ENCODE measurements at regions not wholly inside any gene's neighbourhood (a gene's known extent, or its start where the extent isn't known, plus 50 kb on each side); places are given as distances from the start of the nearest gene placed in this dataset.
"Not testable (repeated sequence)": the region's sequence is repeated elsewhere in the genome, so short reads cannot be mapped to it uniquely, and the experiment has no call there.

DNA sequence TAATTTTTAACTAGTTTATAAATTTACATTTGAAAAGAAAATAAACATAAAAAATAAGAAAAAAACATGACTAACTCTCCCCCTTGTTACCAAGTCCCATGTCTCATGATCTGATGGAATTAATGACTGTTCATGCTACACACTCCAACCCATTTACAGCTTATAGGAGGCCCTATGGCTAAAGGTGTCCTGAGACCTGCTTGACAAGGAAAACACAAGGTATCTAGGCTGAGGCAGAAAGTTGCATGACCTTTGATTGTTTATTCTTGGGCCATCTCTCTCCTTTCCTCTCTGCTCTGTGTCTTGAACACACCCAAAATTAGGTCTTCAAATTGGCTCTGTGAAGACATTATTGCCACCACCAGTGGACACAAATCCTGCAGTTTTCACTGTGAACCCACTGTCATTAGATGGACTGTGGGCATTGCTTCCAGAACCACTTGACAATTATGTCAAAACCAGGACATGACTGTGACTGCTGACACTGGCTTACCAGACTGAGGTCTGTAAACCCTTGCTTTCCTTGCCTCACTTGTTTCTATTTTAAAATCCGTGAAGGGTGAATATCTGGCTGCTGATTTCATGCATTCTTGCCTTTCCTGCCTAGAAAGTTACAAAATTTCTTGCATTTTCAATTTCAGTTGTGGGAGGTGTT is 386.5 kb upstream of the SPRY2 start:
- no peak for DNase-seq (ENCODE audit: low read depth)

DNA sequence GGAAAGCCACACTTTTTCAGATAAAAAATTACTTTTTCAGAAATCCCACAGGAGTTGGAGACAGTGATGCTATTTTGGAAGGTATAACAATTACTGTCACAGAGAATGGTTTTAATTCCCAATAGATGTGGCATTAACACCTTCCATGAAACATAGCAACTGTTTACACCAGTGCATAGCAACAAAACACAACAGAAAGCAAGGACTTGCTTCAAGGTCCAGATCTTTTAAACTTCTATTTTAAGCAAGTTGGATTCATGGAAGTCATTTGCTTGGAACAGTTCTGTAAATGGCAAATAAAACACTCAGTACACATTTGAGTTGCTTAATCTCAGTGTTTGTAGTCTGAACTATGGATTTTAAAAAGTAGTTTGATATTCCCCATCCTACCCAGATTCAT is 385.9 kb upstream of the SPRY2 start:
- DNase-seq (ENCODE audit: low read depth) = no peak

DNA sequence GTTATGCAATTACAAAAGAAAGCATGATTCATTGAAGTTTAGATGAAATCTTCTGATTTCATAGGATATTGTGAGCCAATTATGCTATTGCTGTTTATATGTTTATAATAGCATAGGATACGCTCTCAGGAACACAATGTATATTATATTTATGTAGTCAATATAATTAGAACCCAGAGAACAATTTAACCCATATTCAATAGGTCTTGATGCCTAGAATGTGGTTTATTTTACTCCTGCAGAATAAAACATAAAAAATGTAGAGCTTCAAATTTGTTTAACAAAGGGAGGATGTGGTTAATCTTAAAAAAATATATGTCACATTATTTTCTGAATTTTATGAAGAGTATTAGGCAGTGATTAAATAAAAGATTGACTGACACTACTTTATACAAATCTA is 380.8 kb upstream of the SPRY2 start:
- DNase-seq (ENCODE audit: low read depth) = no peak

DNA sequence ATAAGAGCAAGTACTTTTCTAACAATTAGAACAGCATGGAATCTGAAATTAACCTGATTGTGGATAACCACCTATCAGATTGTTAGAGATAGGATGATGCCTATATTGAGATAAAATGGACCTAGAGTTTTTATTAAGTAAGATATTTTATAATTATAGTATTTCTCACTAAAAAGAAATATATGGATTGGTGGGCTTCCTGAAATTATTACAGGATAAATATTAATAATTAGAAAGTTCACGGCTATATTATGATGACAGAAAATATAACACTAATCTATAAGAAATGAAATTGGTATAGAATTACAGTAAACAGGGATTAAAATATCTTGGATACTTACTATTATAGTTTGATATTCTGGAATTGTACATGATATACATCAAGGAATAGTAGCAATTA is 378.0 kb upstream of the SPRY2 start:
- DNase-seq (ENCODE audit: low read depth) = no peak

DNA sequence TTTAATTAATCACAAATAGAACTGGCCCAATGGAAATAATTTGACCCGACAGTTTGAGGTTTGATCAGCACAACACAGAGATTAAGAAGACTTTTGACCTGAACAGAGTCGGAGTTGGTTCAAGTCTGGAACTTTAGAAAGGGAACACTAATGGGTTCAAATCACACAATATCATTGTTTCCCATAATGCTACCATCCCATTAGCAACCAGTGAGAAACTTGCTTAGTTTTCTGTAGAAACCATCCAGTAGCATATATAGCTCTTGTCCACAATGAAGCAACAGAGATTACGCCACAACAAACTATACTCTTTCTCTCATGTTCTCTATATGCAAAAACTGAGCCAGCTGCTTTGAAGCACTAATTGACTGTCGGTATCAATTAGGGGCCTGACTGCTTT is 376.9 kb upstream of the SPRY2 start:
- DNase-seq (ENCODE audit: low read depth) = no peak

DNA sequence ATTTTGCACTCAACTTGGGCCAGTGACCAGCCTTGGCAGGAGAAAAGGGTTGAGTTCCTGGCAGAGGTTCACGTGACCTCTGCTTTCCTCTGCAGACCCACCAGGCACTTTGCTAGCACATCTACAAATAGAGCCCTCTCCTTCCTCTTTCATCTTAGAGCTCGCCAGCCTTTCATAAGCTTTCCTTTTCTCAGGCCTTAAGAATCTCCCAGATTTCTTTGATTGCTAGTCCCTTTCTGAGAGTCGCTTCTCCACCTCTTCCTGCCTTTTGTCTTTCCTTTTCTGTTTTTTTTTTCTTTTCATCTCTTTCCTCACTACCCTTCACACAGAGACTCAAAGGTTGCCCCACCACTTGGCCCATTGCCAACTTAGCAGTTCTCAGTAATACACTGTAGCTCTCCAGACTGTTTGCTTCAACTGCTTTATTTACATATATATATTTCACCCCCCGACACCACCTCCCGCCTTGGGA is 375.7 kb upstream of the SPRY2 start:
- DNase-seq (ENCODE audit: low read depth) = no peak

DNA sequence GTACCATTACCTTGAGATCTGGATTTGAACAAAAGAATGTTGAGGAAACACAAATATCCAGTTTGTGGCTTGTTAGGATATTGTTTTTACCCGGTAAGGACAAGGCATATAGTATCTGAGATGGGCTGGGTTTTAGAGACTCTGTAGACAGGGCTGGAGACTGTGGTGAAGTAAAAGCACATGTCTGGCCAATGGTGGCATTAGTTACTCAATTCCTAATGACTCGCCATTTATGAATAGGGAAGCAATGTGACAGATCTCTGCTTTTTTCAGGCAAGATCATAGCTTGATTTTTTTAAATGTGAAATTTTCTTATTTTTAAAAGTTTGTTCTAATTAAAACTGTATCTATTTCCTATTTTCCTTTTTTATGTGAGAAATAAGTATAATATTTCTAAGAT is 371.1 kb upstream of the SPRY2 start:
- DNase-seq (ENCODE audit: low read depth) = no peak

DNA sequence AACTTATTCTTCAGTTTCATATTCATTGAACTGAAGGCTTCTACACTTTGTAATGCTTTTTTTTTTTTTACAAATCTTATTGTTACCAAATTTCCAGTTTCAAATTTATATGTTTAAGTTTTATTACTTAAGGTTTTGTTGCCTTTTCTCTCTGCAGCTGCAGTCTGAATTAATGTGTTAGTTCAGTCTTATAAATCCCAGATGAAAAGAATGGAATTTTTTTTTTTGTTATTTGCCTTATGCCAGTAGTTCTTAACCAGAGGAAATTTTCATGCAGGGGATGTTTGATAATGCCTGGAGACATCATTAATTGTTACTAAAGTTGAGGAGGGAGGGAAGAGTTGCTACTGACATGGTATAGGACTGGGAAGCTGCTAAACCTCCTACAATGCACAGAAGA is 367.9 kb upstream of the SPRY2 start:
- DNase-seq (ENCODE audit: low read depth) = no peak

DNA sequence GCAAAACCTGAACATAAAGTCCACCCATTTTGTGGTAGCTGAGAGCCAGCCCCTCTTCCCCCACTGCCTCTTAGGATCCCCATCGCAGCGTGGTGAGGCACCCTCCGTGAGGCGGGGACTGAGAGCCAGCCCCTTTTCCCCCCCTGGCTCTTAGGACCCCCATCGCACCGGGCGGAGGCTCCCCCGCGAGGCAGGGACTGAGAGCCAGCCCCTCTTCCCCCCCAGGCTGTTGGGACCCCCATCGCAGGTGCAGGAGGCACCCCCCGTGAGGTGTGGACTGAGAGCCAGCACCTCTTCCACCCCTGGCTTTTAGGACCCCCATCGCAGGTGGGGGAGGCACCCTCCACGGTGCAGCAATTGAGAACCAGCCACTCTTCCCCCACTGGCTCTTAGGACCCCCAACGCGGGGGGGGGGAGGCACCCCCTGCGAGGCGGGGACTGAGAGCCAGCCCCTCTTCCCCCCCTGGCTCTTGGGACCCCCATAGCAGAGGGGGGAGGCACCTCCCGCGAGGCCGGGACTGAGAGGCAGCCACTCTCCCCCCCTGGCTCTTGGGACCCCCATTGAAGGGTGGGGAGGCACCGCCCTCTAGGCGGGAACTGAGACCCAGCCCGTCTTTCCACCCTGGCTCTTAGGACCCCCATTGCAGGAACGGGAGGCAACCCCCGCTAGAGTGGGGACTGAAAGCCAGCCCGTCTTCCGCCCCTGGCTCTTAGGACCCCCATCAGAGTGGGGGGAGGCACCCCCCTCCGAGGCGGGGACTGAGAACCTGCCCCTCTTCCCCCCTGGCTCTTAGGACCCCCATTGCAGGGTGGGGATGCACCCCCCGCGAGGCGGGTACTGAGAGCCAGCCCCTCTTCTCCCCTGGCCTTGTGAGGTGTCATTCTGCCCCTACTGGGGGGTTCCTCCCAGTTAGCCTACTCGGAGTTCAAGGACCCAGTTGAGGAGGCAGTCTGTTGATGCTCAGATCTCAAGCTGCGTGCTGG is 366.4 kb upstream of the SPRY2 start:
- DNase-seq (ENCODE audit: low read depth) = no peak

DNA sequence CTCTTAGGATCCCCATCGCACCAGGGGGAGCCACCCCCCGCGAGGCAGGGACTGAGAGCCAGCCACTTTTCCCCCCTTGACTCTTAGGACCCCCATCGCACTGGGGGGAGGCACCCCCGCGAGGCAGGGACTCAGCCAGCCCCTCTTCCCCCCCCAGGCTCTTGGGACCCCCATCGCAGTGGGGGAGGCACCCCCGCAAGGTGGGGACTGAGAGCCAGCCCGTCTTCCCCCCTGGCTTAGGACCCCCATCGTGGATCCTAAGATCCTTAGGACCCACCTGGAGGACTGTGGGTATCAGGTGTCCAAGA is 365.2 kb upstream of the SPRY2 start:
- no peak for DNase-seq (ENCODE audit: low read depth)

DNA sequence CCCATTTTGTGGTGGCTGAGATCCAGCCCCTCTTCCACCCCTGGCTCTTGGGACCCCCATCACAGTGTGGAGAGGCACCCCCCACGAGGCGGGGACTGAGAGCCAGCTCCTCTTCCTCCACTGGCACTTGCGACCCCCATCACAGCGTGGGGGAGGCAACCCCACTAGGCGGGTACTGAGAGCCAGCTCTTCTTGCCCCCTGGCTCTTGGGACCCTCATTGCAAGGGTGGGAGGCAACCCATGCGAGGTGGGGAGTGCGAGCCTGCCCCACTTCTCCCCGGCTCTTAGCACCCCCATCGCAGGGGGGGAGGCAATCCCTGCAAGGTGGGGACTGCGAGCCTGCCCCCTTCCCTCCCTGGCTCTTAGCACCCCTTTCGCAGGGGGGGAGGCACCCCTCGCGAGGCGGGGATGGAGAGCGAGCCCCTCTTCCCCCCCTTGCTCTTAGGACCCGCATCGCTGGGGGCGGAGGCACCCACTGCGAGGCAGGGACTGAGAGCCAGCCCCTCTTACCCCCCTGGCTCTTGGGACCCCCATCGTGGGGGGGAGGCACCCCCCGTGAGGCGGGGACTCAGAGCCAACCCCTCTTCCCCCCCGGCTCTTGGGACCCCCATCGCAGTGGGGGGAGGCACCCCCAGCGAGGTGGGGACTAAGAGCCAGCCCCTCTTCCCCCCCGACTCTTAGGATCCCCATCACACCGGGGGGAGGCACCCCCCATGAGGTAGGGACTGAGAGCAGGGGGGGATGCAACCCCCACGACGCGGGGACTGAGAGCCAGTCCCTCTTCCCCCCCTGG is 364.6 kb upstream of the SPRY2 start:
- no peak for DNase-seq (ENCODE audit: low read depth)

DNA sequence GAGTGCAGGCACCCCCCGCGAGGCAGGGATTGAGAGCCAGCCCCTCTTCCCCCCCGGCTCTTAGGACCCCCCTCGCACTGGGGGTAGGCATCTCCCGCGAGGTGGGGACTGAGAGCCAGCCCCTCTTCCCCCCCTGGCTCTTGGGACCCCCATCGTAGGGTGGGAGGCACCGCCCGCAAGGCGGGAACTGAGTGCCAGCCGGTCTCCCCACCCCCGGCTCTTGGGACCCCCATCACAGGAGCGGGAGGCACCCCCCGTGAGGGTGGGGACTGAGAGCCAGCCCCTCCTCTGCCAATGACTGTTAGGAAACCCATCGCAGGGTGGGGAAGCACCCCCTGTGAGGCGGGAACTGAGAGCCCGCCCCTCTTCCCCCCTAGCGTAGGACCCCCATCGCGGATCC is 363.4 kb upstream of the SPRY2 start:
- DNase-seq (ENCODE audit: low read depth) = no peak

DNA sequence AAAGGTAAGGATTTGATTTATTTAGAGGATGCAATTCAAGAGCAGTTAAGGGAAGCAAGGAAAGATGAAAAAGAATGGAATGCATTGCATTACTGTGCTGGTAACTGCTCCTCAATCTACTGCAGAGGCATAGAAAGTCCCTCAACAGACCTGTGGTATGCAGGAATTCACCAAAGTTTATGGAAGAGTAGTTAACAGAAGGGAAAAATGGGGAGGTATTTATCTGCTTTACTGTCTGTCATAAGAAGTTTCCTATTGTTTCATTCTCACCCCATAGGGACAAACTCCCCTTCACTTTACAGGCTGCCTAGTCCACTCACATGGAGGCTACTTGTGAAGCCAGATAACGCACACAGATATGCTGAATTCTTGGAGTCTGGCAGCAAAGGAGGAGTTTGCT is 354.9 kb upstream of the SPRY2 start:
- DNase-seq (ENCODE audit: low read depth) = no peak

DNA sequence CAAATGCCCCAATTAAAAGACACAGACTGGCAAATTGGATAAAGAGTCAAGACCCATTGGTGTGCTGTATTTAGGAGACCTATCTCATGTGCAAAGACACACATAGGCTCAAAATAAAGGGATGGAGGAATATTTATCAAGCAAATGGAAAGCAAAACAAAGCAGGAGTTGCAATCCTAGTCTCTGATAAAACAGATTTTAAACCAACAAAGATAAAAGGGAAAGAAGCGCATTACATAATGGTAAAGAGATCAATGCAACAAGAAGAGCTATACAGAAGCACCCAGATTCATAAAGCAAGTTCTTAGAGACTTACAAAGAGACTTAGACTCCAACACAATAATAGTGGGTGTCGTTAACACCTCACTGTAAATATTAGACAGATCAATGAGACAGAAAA is 350.9 kb upstream of the SPRY2 start:
- not testable (repeated sequence) for DNase-seq (ENCODE audit: low read depth)

DNA sequence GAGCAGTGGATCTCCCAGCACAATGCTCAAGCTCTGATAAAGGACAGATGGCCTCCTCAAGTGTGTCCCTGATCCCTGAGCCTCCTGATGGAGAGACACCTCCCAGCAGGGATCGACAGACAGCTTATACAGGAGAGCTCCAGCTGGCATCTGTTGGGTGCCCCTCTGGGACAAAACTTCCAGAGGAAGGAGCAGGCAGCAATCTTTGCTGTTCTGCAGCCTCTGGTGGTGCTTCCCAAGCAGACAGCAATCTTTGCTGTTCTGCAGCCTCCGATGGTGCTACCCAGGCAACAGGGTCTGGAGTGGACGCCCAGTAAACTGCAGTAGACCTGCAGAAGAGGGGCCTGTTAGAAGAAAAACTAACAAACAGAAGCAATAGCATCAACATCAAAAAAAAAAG is 349.3 kb upstream of the SPRY2 start:
- no peak for DNase-seq (ENCODE audit: low read depth)

DNA sequence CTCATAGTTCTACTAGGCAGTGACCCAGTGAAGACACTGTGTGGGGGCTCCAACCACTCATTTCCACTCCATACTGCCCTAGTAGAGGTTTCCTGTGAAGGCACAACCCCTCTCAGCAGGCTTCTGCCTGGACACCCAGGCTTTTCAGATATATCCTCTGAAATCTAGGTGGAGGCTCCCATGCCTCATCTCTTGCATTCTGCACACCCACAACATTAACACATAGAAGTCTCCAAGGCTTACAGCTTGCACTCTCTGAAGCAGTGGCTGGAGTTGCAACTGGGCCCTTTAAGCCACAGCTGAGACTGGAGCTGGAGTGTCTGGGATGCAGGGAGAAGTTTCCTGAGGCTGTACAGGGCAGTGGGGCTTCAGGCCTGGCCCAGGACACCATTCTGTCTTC is 347.7 kb upstream of the SPRY2 start:
- no peak for DNase-seq (ENCODE audit: low read depth)

DNA sequence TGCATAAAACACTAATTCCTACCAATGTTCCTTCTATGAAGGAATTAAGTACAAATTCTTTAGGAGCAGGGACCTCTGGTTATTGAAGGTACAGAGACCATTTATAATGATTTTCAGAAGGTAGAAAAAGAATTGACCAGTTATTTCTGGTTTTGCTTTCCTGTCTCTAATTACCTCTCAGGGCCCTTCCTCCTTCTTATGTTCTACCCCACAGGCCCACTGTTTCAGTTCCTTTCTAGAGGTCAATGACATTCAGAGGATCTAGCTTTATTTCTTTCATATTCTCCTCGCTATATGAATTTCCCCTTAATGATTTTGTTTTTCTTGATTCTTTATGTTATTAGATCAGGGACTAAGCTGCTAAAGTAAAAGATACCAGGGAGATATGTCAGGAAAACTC is 345.0 kb upstream of the SPRY2 start:
- DNase-seq (ENCODE audit: low read depth) = no peak

DNA sequence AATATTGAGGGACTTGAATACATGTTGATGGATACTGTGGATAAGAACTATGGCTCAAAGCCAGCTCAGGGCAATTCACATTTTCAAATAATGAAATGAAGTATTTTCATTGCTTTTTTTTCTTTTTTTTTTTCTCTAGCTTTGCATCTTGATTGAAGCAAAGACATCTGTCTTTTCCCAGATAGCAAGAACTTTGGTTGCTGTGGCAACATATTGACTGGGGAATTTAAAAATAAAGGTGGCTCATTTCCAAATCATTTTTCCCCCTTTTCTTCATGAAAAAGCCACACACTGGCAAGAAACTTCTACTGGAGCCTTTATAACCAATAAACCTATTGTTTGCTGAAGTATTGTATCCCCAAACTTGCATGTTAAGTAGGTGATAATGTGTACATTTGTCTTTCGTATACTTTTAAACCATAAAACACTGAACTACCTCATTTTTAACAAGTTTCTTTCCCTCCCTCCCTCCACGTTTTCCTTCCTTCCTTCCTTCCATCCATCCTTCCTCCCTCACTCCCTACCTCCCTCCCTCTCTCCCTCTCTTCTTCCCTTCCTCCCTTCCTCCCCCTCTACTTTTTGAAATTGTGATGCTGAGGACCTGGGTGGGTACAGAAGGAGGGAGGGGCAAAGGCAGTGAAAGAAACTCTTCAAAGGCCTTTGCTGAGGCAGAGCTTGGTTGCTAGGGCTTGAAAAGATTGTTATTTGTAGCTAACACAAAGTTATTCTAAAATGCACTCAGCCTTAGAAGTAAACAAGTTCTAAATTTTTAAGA is 343.5 kb upstream of the SPRY2 start:
- no peak for DNase-seq (ENCODE audit: low read depth)

DNA sequence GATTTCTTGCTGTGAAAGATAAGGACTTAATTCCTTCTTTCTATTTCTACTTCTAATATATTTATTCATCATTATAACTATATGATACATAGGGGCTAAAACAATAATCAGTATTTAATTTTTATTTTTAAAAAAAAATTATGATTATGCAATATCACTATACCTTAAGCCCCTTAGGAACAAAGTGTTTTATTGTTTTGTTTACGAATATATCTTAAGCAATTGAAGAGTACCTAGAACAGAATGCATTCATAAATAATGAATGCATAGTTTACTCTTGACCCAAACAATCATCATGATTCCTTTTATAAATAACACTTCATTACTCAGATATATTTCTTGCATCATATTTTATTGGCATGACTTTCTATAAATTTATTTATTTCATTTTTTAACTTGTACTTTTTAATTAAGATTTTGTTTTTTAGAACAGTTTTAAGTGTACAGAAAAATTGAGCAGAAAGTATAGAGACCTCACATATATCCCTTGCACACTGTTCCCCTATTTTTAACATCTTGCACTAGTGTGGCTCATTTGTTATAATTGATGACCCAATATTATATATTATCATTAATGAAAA is 339.9 kb upstream of the SPRY2 start:
- DNase-seq (ENCODE audit: low read depth) = no peak

DNA sequence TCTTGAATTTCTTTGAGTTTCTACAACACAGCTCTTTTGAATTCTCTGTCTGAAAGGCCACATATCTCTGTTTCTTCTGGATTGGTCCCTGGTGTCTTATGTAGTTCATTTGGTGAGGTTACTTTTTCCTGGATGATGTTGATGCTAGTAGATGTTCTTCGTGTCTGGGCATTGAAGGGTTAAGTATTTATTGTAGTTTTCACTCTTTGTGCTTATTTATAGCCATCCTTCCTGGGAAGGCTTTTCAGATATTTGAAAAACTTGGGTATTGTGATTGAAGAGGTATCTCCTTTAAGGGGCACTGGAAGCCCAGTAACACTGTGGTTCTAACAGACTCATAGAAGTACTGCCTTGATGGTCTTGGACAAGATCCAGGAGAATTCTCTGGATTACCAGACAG is 338.5 kb upstream of the SPRY2 start:
- no peak for DNase-seq (ENCODE audit: low read depth)

DNA sequence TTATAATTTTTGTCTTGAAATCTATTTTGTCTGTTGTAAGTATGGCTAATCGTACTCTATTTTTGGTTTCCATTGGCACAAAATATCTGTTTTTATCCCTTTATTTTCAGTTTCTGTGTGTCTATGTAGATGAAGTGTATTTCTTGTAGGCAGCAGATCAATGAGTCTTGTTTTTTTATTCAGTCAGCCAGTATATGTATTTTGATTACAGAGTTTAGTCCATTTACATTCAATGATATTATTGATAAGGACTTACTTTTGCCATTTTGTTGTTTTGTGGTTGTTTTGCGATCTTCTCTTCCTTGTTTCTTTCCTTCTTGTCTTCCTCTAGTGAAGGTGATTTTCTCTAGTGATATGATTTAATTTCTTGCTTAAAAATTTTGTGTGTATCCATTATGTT is 336.3 kb upstream of the SPRY2 start:
- DNase-seq (ENCODE audit: low read depth) = no peak
